Osteocyte (in vitro differentiated cells): ENCODE measurements at regions not wholly inside any gene's neighbourhood (a gene's known extent, or its start where the extent isn't known, plus 50 kb on each side); places are given as distances from the start of the nearest gene placed in this dataset.
"Not testable (repeated sequence)": the region's sequence is repeated elsewhere in the genome, so short reads cannot be mapped to it uniquely, and the experiment has no call there.

Source experiments
- DNase-seq: peaks from one replicate; pipeline ENCODE4 v3.0.0; 2021; ENCODE audit warnings: mixed read lengths; ENCODE audit not compliant: unreplicated experiment; ENCODE audit errors: extremely low spot score
- H3K27ac Mint-ChIP-seq: one replicate; pipeline ENCODE4 v1.8.0; 2021; ENCODE audit warnings: mild to moderate bottlenecking, mixed read lengths; ENCODE audit not compliant: unreplicated experiment
- H3K27me3 Mint-ChIP-seq: one replicate; pipeline ENCODE4 v1.8.0; 2021; ENCODE audit warnings: mixed read lengths; ENCODE audit not compliant: unreplicated experiment
- H3K36me3 Mint-ChIP-seq: one replicate; pipeline ENCODE4 v1.8.0; 2021; ENCODE audit warnings: mixed read lengths; ENCODE audit not compliant: unreplicated experiment
- H3K4me1 Mint-ChIP-seq: one replicate; pipeline ENCODE4 v1.8.0; 2021; ENCODE audit warnings: mixed read lengths; ENCODE audit not compliant: unreplicated experiment
- H3K4me3 Mint-ChIP-seq: one replicate; pipeline ENCODE4 v1.8.0; 2021; ENCODE audit warnings: mild to moderate bottlenecking, moderate library complexity, mixed read lengths; ENCODE audit not compliant: unreplicated experiment
- H3K9me3 Mint-ChIP-seq: one replicate; pipeline ENCODE4 v1.8.0; 2021; ENCODE audit warnings: mixed read lengths; ENCODE audit not compliant: unreplicated experiment
- CTCF ChIP-seq: fragments of 200-600 bp; sonication (generic); IDR thresholded peaks from 2 replicates; pipeline ENCODE4 v1.5.0; 2021; ENCODE audit warnings: antibody characterized with exemption, mild to moderate bottlenecking, moderate library complexity

DNA sequence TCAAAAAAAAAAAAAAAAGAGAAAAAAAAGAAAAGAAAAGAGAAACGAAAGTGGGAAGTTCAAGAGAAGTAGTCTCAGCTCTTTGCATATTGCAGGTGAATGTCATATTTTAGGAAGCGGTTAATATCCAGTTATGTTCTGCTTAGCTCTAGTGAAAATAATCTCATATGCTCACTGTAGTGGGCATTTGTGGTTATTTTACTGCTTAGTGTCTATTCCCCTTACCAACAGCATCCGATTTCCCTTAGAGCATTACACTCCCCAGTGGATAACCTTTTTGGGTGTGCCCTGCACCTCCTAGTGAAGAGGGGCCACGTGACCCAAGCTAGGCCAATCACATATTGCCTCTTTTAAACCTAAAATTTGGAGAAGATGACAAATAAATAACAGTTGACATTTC is 111.2 kb upstream of the ZNF827 start:
- no peaks in the 10 kb centered on the region for H3K36me3 Mint-ChIP-seq
- no peak for TF ChIP-seq CTCF
- H3K27ac Mint-ChIP-seq, result no peak overlapping the region
- H3K4me1 Mint-ChIP-seq, result peaks cover 26% of the 10 kb centered on the region
- no peak for DNase-seq
- no peaks in the 10 kb centered on the region for H3K27me3 Mint-ChIP-seq
- peaks cover 3% of the 10 kb centered on the region for H3K9me3 Mint-ChIP-seq
- no peak overlapping the region for H3K4me3 Mint-ChIP-seq

- DNase-seq, H3K36me3 Mint-ChIP-seq, H3K27ac Mint-ChIP-seq, H3K27me3 Mint-ChIP-seq, H3K9me3 Mint-ChIP-seq, H3K4me3 Mint-ChIP-seq: not testable (repeated sequence)
- peaks cover 17% of the 10 kb centered on the region for H3K4me1 Mint-ChIP-seq
Measured at GRCh38 chr4:146047768-146048167, 109.1 kb upstream of the ZNF827 start.

- H3K9me3 Mint-ChIP-seq, result no peaks in the 10 kb centered on the region
- no peak for TF ChIP-seq CTCF
- no peaks in the 10 kb centered on the region for H3K36me3 Mint-ChIP-seq
- H3K27ac Mint-ChIP-seq, result no peak overlapping the region
- DNase-seq, result no peak
- H3K27me3 Mint-ChIP-seq, result no peaks in the 10 kb centered on the region
- no peak overlapping the region for H3K4me3 Mint-ChIP-seq
- H3K4me1 Mint-ChIP-seq, result no peaks in the 10 kb centered on the region
Measured at GRCh38 chr4:146041139-146042004, 102.7 kb upstream of the ZNF827 start.

DNA sequence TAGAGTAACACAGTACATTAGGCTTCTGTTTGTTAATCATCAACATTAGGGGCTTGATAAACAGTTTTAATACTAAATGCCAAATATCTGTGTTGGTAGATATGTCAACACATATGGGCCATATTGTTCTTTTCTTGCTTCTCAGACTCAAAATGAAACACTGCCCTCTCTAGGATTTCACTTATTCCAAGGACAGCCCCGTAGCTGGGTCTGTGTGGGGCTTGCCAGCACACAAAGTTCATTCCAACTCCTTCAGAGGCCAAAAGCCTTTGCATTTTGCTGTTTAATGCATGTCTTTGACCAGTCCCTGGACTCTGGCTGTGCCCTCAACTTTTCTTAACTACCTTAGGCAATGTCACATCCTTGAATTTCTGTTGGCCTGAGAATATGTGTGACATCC is 102.0 kb upstream of the ZNF827 start:
- Mint-ChIP-seq H3K4me3 (no peak overlapping the region), H3K4me1 (no peaks in the 10 kb centered on the region), H3K27me3 (no peaks in the 10 kb centered on the region), H3K36me3 (no peaks in the 10 kb centered on the region), H3K9me3 (no peaks in the 10 kb centered on the region), H3K27ac (no peak overlapping the region)
- no peak for TF ChIP-seq CTCF
- no peak for DNase-seq

GRCh38 chr4:146033149-146033548 is 94.5 kb upstream of the ZNF827 start:
- peaks cover 11% of the 10 kb centered on the region for H3K9me3 Mint-ChIP-seq
- no peak overlapping the region for H3K4me3 Mint-ChIP-seq
- no peak for DNase-seq
- H3K27me3 Mint-ChIP-seq, result no peaks in the 10 kb centered on the region
- H3K36me3 Mint-ChIP-seq, result no peaks in the 10 kb centered on the region
- no peak overlapping the region for H3K27ac Mint-ChIP-seq
- TF ChIP-seq CTCF, result no peak
- H3K4me1 Mint-ChIP-seq, result peaks cover 3% of the 10 kb centered on the region
